Naive thymus-derived CD4-positive, alpha-beta T cell (primary cell): ENCODE measurements at regions not wholly inside any gene's neighbourhood (a gene's known extent, or its start where the extent isn't known, plus 50 kb on each side); places are given as distances from the start of the nearest gene placed in this dataset.

Source experiments
- ATAC-seq: fragments of 150-1000 bp; cut with Tn5 transposase; 2 replicates; pipeline ENCODE4 v1.10.0; 2021; ENCODE audit warnings: mild to moderate bottlenecking, moderate library complexity
- CTCF ChIA-PET: fragments of 350-600 bp; sonication (Branson Sonifier 250); formaldehyde crosslinking; loops from one replicate; lab custom pipeline; 2021; ENCODE audit warnings: antibody characterized with exemption; lab: Charles Lee
- POLR2A ChIA-PET: fragments of 350-600 bp; sonication (Branson Sonifier 250); formaldehyde crosslinking; loops from one replicate; lab custom pipeline; 2021; ENCODE audit warnings: antibody characterized with exemption, inconsistent platforms; lab: Charles Lee
- DNase-seq, 9 donors: peaks; one replicate each; pipeline versions ENCODE4 v3.0.0 to v3.0.0-alpha.2; 2020 to 2022; ENCODE audit warnings: mixed read lengths in 1 of 9
- H3K27ac ChIP-seq: one replicate; pipeline ENCODE4 v1.7.0; 2013; ENCODE audit warnings: mild to moderate bottlenecking, low read depth, low read length, moderate library complexity
- H3K27me3 ChIP-seq, 2 donors: one replicate each; pipeline ENCODE4 v1.7.0; 2013; ENCODE audit warnings: low read length in 2 of 2, mild to moderate bottlenecking in 2 of 2, moderate library complexity in 2 of 2; ENCODE audit not compliant: control insufficient read depth in 2 of 2, insufficient read depth in 2 of 2
- H3K36me3 ChIP-seq, 3 experiments: 1 replicate in 2 of 3; 2 replicates in 1 of 3; pipeline ENCODE4 v1.7.0; 2013; ENCODE audit warnings: low read length in 3 of 3, mild to moderate bottlenecking in 3 of 3, moderate library complexity in 1 of 3; ENCODE audit not compliant: insufficient read depth in 3 of 3, control insufficient read depth in 2 of 3
- H3K4me1 ChIP-seq, 2 donors: one replicate each; pipeline ENCODE4 v1.7.0; 2013; ENCODE audit warnings: low read length in 2 of 2, mild to moderate bottlenecking in 2 of 2, moderate library complexity in 1 of 2; ENCODE audit not compliant: control insufficient read depth in 2 of 2, insufficient read depth in 2 of 2
- H3K4me3 ChIP-seq: 2 replicates; pipeline ENCODE4 v1.7.0; 2013; ENCODE audit warnings: mild to moderate bottlenecking, low read length
- H3K9me3 ChIP-seq, 3 experiments: 1 replicate in 2 of 3; 2 replicates in 1 of 3; pipeline ENCODE4 v1.7.0; 2013; ENCODE audit warnings: low read length in 3 of 3; ENCODE audit not compliant: control insufficient read depth in 2 of 3
- H3K27ac Mint-ChIP-seq, 9 donors: one replicate each; pipeline ENCODE4 v1.8.0; 2020 to 2022; ENCODE audit warnings: mixed read lengths in 9 of 9, mild to moderate bottlenecking in 8 of 9, moderate library complexity in 5 of 9, inconsistent platforms in 2 of 9
- H3K27me3 Mint-ChIP-seq, 5 donors: one replicate each; pipeline ENCODE4 v1.8.0; 2021 to 2022; ENCODE audit warnings: mixed read lengths in 5 of 5, mild to moderate bottlenecking in 1 of 5
- H3K36me3 Mint-ChIP-seq, 5 donors: one replicate each; pipeline ENCODE4 v1.8.0; 2020 to 2022; ENCODE audit warnings: mixed read lengths in 5 of 5, mild to moderate bottlenecking in 3 of 5, inconsistent platforms in 1 of 5
- H3K4me1 Mint-ChIP-seq, 7 donors: one replicate each; pipeline ENCODE4 v1.8.0; 2020 to 2022; ENCODE audit warnings: mixed read lengths in 7 of 7, mild to moderate bottlenecking in 3 of 7, inconsistent platforms in 1 of 7
- H3K4me3 Mint-ChIP-seq, 10 donors: one replicate each; pipeline ENCODE4 v1.8.0; 2020 to 2022; ENCODE audit warnings: mild to moderate bottlenecking in 10 of 10, mixed read lengths in 10 of 10, moderate library complexity in 6 of 10, inconsistent platforms in 2 of 10
- H3K9me3 Mint-ChIP-seq, 11 donors: one replicate each; pipeline ENCODE4 v1.8.0; 2020 to 2022; ENCODE audit warnings: mixed read lengths in 11 of 11, mild to moderate bottlenecking in 4 of 11, inconsistent platforms in 1 of 11, moderate library complexity in 1 of 11
- intact Hi-C, 2 donors: fragments of 100-400 bp; cut with micrococcal nuclease; formaldehyde crosslinking; loops; one replicate each; pipeline ENCODE4 v1.15.1; 2023

- H3K4me3 Mint-ChIP-seq, result no peak overlapping the region
- Histone ChIP-seq H3K36me3 (no peaks in the 10 kb centered on the region), H3K4me1 (no peaks in the 10 kb centered on the region), H3K27me3 (no peaks in the 10 kb centered on the region), H3K27ac (no peak overlapping the region), H3K9me3 (no peaks in the 10 kb centered on the region), H3K4me3 (no peak overlapping the region)
- CTCF ChIA-PET, result no interaction called here
- H3K36me3 Mint-ChIP-seq, result no peaks in the 10 kb centered on the region
- no peaks in the 10 kb centered on the region for H3K9me3 Mint-ChIP-seq
- peaks cover 0 to 10% (median 5%) of the 10 kb centered on the region in 7 donors for H3K4me1 Mint-ChIP-seq
- ATAC-seq, result no peak
- POLR2A ChIA-PET, result no interaction called here
- no peak for DNase-seq
- H3K27ac Mint-ChIP-seq, result peak overlapping the region in 1 of 9 donors; percentile 45
- H3K27me3 Mint-ChIP-seq, result peaks cover 0 to 13% (median 4%) of the 10 kb centered on the region in 5 donors
- intact Hi-C loops, result no loop called here
Observed at GRCh38 chr9:695252-695651, 146.2 kb upstream of the DMRT1 start.

DNA sequence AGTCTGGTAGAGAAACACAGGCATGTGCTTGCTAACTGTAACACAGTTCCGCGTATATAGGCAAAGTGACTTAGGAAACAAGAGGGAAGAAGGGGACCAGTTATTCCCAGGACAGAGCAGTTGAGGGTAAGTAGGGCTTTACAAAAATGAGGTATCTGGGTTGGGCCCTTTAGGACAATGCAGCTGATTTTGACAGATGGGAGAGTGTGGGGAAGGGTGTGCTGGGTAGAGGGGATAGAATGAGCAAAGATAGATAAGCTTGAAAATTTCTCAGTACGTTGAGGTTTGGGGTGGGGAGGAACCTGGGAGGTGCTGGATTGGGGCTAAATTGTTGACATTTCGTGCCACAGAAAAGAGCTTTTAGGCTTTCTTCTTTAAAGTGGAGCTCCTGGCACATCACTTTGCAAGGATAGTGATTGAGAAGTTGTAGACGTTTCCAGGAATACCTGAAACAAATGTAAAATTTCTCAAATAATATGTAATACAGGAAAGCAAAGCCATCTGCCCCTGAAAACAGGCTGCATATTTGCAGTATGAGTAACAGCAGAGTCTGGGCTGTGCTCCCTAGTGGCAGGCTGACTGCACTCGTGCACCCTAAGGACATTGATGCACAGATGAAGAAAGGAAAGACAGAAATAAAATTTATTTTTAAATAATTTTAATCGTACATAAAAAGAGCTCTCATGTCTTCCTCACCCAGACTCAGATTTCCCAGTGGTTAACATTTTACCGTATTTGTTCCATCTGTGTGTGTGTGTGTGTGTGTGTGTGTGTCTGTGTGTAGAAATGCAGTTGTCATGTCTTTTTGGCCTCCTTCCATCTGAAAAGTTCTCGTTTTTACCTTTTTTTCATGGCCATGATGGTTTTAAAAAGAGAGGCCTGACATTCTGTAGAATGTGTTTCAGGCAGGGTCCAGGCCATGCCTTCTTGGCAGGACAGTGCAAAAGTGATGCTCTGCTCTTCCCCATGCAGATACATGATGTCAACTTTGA lies 144.9 kb upstream of the DMRT1 start:
- ATAC-seq, result no peak
- Histone ChIP-seq H3K9me3 (no peaks in the 10 kb centered on the region), H3K4me1 (no peaks in the 10 kb centered on the region), H3K27ac (no peak overlapping the region), H3K27me3 (no peaks in the 10 kb centered on the region), H3K4me3 (no peak overlapping the region), H3K36me3 (no peaks in the 10 kb centered on the region)
- Mint-ChIP-seq H3K27me3 (peaks cover 0 to 13% (median 4%) of the 10 kb centered on the region in 5 donors), H3K4me1 (peaks cover 0 to 10% (median 5%) of the 10 kb centered on the region in 7 donors), H3K27ac (no peak overlapping the region), H3K36me3 (peaks cover 0 to 3% (median 0%) of the 10 kb centered on the region in 5 donors), H3K4me3 (no peak overlapping the region), H3K9me3 (no peaks in the 10 kb centered on the region)
- POLR2A ChIA-PET, result no interaction called here
- intact Hi-C loops, result no loop called here
- CTCF ChIA-PET, result no interaction called here
- no peak for DNase-seq

DNA sequence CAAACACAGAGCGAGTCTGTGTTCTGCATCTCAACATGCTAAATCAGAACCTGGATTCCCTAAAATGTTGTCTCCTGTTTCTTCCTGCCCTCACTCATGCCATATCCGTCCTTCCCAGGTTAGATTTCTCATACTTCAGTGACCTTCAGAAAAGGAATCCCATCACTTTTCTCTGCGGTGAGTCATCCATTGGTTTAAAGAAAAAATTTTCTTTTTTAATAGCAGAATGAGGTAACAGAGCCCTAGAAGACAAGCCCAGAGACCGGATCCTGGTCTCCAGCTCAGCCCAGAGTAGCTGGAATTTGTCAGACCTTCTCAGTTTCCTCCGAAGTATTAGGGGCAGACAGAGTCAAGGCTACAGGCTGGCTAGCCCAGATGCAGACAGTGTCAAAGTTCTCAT lies 143.2 kb upstream of the DMRT1 start:
- POLR2A ChIA-PET, result no interaction called here
- Histone ChIP-seq H3K9me3 (no peaks in the 10 kb centered on the region), H3K4me1 (no peaks in the 10 kb centered on the region), H3K27ac (no peak overlapping the region), H3K36me3 (no peaks in the 10 kb centered on the region), H3K4me3 (no peak overlapping the region), H3K27me3 (no peaks in the 10 kb centered on the region)
- ATAC-seq (no peak), DNase-seq (no peak)
- Mint-ChIP-seq H3K36me3 (peaks cover 0 to 3% (median 0%) of the 10 kb centered on the region in 5 donors), H3K27me3 (peaks cover 0 to 18% (median 4%) of the 10 kb centered on the region in 5 donors), H3K4me1 (peaks cover 0 to 7% (median 5%) of the 10 kb centered on the region in 7 donors), H3K27ac (peak overlapping the region in 1 of 9 donors; percentile 11), H3K4me3 (no peak overlapping the region), H3K9me3 (no peaks in the 10 kb centered on the region)
- CTCF ChIA-PET, result no interaction called here
- intact Hi-C loops, result no loop called here

GRCh38 chr9:698954-699353 lies 142.5 kb upstream of the DMRT1 start:
- DNase-seq, result no peak
- intact Hi-C loops, result no loop called here
- Histone ChIP-seq H3K4me3 (no peak overlapping the region), H3K9me3 (no peaks in the 10 kb centered on the region), H3K27me3 (no peaks in the 10 kb centered on the region), H3K27ac (no peak overlapping the region), H3K36me3 (no peaks in the 10 kb centered on the region), H3K4me1 (no peaks in the 10 kb centered on the region)
- ChIA-PET POLR2A (no interaction called here), CTCF (no interaction called here)
- H3K4me3 Mint-ChIP-seq, result no peak overlapping the region
- peaks cover 0 to 3% (median 0%) of the 10 kb centered on the region in 5 donors for H3K36me3 Mint-ChIP-seq
- peaks cover 0 to 2% (median 0%) of the 10 kb centered on the region in 11 donors for H3K9me3 Mint-ChIP-seq
- ATAC-seq, result no peak
- H3K27ac Mint-ChIP-seq, result peak overlapping the region in 1 of 9 donors; percentile 39
- H3K4me1 Mint-ChIP-seq, result peaks cover 0 to 1% (median 0%) of the 10 kb centered on the region in 7 donors
- peaks cover 0 to 20% (median 4%) of the 10 kb centered on the region in 5 donors for H3K27me3 Mint-ChIP-seq

- CTCF ChIA-PET, result no interaction called here
Observed at GRCh38 chr9:699396-699795, 142.1 kb upstream of the DMRT1 start.

DNA sequence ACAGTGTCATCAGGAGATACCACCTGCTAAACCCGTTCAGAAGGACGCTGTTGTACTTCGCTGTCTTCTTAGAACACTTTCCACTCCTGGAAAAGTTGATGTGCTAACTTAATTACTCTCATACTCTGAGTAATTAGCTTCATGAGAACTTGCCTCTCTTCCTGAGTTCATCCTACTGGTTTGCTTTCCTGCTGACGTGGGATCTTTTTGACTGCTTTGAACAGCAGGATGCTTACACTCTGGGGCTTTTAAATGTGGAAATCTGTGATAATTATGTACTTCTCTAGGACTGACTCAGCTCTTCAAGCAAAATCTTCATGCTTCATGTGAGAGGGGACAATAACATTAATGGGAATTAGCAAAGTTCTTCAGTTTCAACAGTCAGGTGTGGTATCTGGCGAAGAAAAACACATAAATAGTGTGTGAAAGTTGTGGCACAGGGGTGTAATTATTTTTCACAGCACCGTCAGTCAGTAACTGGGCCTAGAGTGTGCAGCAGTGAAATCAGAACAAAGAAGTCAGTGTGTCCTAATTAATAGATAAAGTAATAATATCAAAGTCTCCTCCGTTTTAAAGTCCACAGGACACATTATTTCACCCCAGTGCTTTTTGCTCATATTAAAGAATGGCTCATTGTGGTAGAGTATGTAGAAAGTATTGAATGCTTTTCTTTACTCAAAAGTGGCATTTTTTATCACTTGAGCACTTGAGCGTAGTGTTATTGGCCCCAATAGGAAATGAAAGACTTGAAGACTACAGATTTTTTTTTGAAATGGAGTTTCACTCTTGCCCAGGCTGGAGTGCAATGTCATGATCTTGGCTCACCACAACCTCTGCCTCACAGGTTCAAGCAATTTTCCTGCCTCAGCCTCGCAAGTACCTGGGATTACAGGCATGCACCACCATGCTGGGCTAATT lies 140.9 kb upstream of the DMRT1 start:
- peaks cover 0 to 2% (median 0%) of the 10 kb centered on the region in 11 donors for H3K9me3 Mint-ChIP-seq
- no peak overlapping the region for H3K4me3 Mint-ChIP-seq
- ChIA-PET CTCF (interaction anchor here (0.6 kb wide), 1 partner anchor 323 kb away, joined by 3 read pairs; no protein-coding TSS in a partner anchor), POLR2A (no interaction called here)
- ATAC-seq (no peak), DNase-seq (no peak)
- H3K27ac ChIP-seq, result no peak overlapping the region
- no peak overlapping the region for H3K4me3 ChIP-seq
- no peaks in the 10 kb centered on the region for H3K4me1 ChIP-seq
- H3K9me3 ChIP-seq, result no peaks in the 10 kb centered on the region
- H3K27me3 Mint-ChIP-seq, result peaks cover 0 to 22% (median 0%) of the 10 kb centered on the region in 5 donors
- intact Hi-C loops, result no loop called here
- H3K36me3 ChIP-seq, result no peaks in the 10 kb centered on the region
- peaks cover 0 to 3% (median 0%) of the 10 kb centered on the region in 5 donors for H3K36me3 Mint-ChIP-seq
- peaks cover 0 to 1% (median 0%) of the 10 kb centered on the region in 7 donors for H3K4me1 Mint-ChIP-seq
- H3K27ac Mint-ChIP-seq, result no peak overlapping the region
- no peaks in the 10 kb centered on the region for H3K27me3 ChIP-seq

More at GRCh38 chr9:699396-699795, 142.1 kb upstream of the DMRT1 start:
- intact Hi-C loops, result no loop called here
- Histone ChIP-seq H3K27ac (no peak overlapping the region), H3K9me3 (no peaks in the 10 kb centered on the region), H3K27me3 (no peaks in the 10 kb centered on the region), H3K4me1 (no peaks in the 10 kb centered on the region), H3K4me3 (no peak overlapping the region), H3K36me3 (no peaks in the 10 kb centered on the region)
- ATAC-seq, result no peak
- Mint-ChIP-seq H3K9me3 (peaks cover 0 to 2% (median 0%) of the 10 kb centered on the region in 11 donors), H3K27me3 (peaks cover 0 to 24% (median 4%) of the 10 kb centered on the region in 5 donors), H3K36me3 (peaks cover 0 to 3% (median 0%) of the 10 kb centered on the region in 5 donors), H3K4me1 (peaks cover 0 to 1% (median 0%) of the 10 kb centered on the region in 7 donors), H3K27ac (no peak overlapping the region), H3K4me3 (no peak overlapping the region)
- POLR2A ChIA-PET, result no interaction called here
- DNase-seq, result no peak
